ENCODE measurements at regions not wholly inside any gene's neighbourhood (a gene's known extent, or its start where the extent isn't known, plus 50 kb on each side); places are given as distances from the start of the nearest gene placed in this dataset.

DNA sequence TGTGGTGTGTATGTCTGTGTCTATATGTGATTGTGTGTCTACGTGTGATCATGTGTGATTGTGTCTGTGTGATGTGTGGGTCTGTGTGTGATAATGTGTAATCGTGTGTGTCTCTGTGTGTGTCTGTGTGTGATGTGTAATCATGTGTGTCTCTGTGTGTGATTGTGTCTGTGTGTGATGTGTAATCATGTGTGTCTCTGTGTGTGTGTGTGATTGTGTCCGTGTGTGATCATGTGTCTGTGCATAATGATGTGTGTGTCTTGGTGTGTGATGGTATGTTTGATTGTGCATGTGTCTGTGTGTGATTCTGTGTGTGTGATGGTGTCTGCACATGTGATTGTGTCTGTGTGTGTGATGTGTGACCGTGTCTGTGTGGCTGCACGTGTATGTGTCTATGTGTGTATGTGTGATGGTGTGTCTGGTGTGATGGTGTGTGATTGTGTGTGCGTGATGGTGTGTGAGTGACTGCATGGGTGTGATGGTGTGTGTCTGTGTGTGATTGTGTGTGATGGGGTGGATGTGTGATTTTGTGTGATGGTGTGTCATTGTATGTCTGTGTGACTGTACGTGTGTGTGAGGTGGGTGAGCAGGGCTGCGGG, 78.9 kb downstream of the RTP5 start:
- no peak overlapping the region for H3K4me3 ChIP-seq
- no peak overlapping the region for H3K4me2 ChIP-seq
- no peak overlapping the region for H3K27ac ChIP-seq
- TF ChIP-seq, protein P1, sequence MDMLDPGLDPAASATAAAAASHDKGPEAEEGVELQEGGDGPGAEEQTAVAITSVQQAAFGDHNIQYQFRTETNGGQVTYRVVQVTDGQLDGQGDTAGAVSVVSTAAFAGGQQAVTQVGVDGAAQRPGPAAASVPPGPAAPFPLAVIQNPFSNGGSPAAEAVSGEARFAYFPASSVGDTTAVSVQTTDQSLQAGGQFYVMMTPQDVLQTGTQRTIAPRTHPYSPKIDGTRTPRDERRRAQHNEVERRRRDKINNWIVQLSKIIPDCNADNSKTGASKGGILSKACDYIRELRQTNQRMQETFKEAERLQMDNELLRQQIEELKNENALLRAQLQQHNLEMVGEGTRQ (IDR thresholded peaks at IDR 0.05) = no peak
- TF ChIP-seq, protein P2, sequence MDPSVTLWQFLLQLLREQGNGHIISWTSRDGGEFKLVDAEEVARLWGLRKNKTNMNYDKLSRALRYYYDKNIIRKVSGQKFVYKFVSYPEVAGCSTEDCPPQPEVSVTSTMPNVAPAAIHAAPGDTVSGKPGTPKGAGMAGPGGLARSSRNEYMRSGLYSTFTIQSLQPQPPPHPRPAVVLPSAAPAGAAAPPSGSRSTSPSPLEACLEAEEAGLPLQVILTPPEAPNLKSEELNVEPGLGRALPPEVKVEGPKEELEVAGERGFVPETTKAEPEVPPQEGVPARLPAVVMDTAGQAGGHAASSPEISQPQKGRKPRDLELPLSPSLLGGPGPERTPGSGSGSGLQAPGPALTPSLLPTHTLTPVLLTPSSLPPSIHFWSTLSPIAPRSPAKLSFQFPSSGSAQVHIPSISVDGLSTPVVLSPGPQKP (IDR thresholded peaks at IDR 0.05; ENCODE audit: low read depth, low read length) = no peak
- TF ChIP-seq, protein P3, sequence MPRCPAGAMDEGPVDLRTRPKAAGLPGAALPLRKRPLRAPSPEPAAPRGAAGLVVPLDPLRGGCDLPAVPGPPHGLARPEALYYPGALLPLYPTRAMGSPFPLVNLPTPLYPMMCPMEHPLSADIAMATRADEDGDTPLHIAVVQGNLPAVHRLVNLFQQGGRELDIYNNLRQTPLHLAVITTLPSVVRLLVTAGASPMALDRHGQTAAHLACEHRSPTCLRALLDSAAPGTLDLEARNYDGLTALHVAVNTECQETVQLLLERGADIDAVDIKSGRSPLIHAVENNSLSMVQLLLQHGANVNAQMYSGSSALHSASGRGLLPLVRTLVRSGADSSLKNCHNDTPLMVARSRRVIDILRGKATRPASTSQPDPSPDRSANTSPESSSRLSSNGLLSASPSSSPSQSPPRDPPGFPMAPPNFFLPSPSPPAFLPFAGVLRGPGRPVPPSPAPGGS (IDR thresholded peaks at IDR 0.05) = no peak
- no peak for TF ChIP-seq RARB (CRISPR knock-in tag; IDR thresholded peaks at IDR 0.05)
- no peak for DNase-seq (ENCODE audit: low read depth in 1 of 2, low spot score in 1 of 2)
- ATAC-seq = no peak
- H3K4me1 ChIP-seq = no peaks in the 10 kb centered on the region
- FAIRE-seq = no peak
- no peaks in the 10 kb centered on the region for H3K9me3 ChIP-seq
- CTCF ChIA-PET = no interaction called here
- POLR2A ChIA-PET = no interaction called here
- WGBS (ENCODE audit: missing lambda C conversion rate) = 41% methylated on average over 8 of the region's 8 CpGs

DNA sequence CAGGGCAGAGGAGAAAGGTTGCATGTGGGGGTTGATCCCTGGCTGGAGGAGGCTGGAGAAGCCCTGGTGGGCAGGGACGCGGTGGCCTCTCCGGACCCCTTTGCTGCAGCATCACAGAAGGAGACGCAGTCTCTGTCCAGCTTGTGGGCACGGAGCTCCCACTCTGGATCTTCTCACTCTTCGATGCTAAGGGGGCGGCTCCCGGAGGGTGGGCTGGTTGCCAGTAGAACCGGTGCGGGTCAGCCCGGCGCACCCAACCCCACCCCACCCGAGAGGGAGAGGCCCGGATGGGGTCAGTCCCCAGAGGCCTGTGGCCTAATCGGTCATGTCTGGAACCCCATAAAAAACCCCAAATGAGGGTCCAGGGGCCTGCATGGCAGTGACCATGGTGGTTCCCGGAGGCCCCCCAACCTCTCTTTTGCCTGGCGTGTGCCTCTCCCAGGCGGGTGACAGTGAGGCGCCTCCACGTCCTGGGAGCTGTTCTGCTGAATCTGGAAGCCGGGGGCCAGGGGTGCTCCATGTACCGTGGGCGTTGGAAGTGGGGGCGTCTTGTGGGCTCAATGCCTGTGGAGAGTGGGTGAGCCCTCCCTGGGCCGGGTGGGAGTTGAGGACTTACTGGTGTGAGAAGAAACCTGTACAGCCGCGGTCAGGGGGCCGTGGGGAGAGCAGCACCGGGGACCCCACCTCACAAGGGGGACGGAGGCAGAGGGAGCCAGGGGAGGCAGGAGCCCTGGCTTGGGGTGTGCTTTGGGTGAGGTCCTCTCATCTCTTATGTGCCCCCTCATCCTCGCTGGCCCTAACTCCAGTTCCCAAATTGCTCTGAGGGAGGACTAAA, 79.6 kb downstream of the RTP5 start:
- DNase-seq (ENCODE audit: low read depth in 1 of 2, low spot score in 1 of 2) (no peak), ATAC-seq (no peak), FAIRE-seq (no peak)
- TF ChIP-seq, protein P4, sequence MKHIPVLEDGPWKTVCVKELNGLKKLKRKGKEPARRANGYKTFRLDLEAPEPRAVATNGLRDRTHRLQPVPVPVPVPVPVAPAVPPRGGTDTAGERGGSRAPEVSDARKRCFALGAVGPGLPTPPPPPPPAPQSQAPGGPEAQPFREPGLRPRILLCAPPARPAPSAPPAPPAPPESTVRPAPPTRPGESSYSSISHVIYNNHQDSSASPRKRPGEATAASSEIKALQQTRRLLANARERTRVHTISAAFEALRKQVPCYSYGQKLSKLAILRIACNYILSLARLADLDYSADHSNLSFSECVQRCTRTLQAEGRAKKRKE (CRISPR knock-in tag; IDR thresholded peaks at IDR 0.05; ENCODE audit: low read depth) = no peak
- TF ChIP-seq FOSB (CRISPR knock-in tag; IDR thresholded peaks at IDR 0.05) (no peak), CBX8 (IDR thresholded peaks at IDR 0.05) (no peak), CBX2 (IDR thresholded peaks at IDR 0.05; ENCODE audit: borderline replicate concordance, low read depth) (no peak), BHLHE40 (IDR thresholded peaks at IDR 0.05; ENCODE audit: low read depth, low read length) (no peak), GATA3 (IDR thresholded peaks at IDR 0.05; ENCODE audit: borderline replicate concordance) (no peak), MAFK (IDR thresholded peaks at IDR 0.05; ENCODE audit: partially characterized antibody) (no peak), TP53 (CRISPR knock-in tag; IDR thresholded peaks at IDR 0.05) (no peak), NFE2L2 (conservative IDR thresholded peaks at IDR 0.05; ENCODE audit: low read length) (no peak), POLR2A (IDR thresholded peaks at IDR 0.05; ENCODE audit: low read length) (no peak), ESRRA (IDR thresholded peaks at IDR 0.05; ENCODE audit: borderline replicate concordance, low read length) (no peak), EHMT2 (IDR thresholded peaks at IDR 0.05; ENCODE audit: low read depth) (no peak), NPAS2 (CRISPR knock-in tag; IDR thresholded peaks at IDR 0.05; ENCODE audit: borderline replicate concordance) (no peak)
- TF ChIP-seq, protein P3 (IDR thresholded peaks at IDR 0.05) = no peak
- TF ChIP-seq, protein P5, sequence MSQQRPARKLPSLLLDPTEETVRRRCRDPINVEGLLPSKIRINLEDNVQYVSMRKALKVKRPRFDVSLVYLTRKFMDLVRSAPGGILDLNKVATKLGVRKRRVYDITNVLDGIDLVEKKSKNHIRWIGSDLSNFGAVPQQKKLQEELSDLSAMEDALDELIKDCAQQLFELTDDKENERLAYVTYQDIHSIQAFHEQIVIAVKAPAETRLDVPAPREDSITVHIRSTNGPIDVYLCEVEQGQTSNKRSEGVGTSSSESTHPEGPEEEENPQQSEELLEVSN (IDR thresholded peaks at IDR 0.05; ENCODE audit: borderline replicate concordance, low read depth) = no peak
- TF ChIP-seq, protein P6, sequence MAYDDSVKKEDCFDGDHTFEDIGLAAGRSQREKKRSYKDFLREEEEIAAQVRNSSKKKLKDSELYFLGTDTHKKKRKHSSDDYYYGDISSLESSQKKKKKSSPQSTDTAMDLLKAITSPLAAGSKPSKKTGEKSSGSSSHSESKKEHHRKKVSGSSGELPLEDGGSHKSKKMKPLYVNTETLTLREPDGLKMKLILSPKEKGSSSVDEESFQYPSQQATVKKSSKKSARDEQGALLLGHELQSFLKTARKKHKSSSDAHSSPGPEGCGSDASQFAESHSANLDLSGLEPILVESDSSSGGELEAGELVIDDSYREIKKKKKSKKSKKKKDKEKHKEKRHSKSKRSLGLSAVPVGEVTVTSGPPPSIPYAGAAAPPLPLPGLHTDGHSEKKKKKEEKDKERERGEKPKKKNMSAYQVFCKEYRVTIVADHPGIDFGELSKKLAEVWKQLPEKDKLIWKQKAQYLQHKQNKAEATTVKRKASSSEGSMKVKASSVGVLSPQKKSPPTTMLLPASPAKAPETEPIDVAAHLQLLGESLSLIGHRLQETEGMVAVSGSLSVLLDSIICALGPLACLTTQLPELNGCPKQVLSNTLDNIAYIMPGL (CRISPR knock-in tag; IDR thresholded peaks at IDR 0.05; ENCODE audit: borderline replicate concordance) = no peak
- H3K4me1 ChIP-seq = no peaks in the 10 kb centered on the region
- WGBS (ENCODE audit: missing lambda C conversion rate) = 58% methylated on average over 26 of the region's 31 CpGs
- POLR2A ChIA-PET = no interaction called here
- no peak overlapping the region for H3K4me2 ChIP-seq
- H3K9me3 ChIP-seq = no peaks in the 10 kb centered on the region
- H3K4me3 ChIP-seq = no peak overlapping the region
- CTCF ChIA-PET = no interaction called here
- H3K27ac ChIP-seq = no peak overlapping the region

Data from A549 (cell line).